Calu3 (cell line): ENCODE measurements at regions not wholly inside any gene's neighbourhood (a gene's known extent, or its start where the extent isn't known, plus 50 kb on each side); places are given as distances from the start of the nearest gene placed in this dataset.

Source experiments
- BruUV-seq: library from RNA; stranded (reverse); fragments of 400-500 nt; replicated peaks from 2 replicates; lab custom pipeline; 2021; lab: Mats Ljungman, UMichigan
- CTCF ChIA-PET: fragments of 300-600 bp; sonication (Branson Sonifier 250); formaldehyde crosslinking; loops from one replicate; lab custom pipeline; 2022; ENCODE audit warnings: antibody characterized with exemption; lab: Charles Lee
- DNase-seq: peaks from one replicate; pipeline ENCODE4 v3.0.0; 2022
- H3K27ac Mint-ChIP-seq: one replicate; pipeline ENCODE4 v1.8.0; 2022; ENCODE audit warnings: mixed read lengths; ENCODE audit not compliant: unreplicated experiment
- H3K27me3 Mint-ChIP-seq: one replicate; pipeline ENCODE4 v1.8.0; 2022; ENCODE audit warnings: mixed read lengths; ENCODE audit not compliant: unreplicated experiment
- H3K36me3 Mint-ChIP-seq: one replicate; pipeline ENCODE4 v1.8.0; 2022; ENCODE audit warnings: mild to moderate bottlenecking, moderate library complexity, mixed read lengths; ENCODE audit not compliant: insufficient read depth, unreplicated experiment
- H3K4me1 Mint-ChIP-seq: one replicate; pipeline ENCODE4 v1.8.0; 2022; ENCODE audit warnings: mild to moderate bottlenecking, low read depth, mixed read lengths; ENCODE audit not compliant: unreplicated experiment
- H3K4me3 Mint-ChIP-seq: one replicate; pipeline ENCODE4 v1.8.0; 2022; ENCODE audit warnings: mild to moderate bottlenecking, low read depth, moderate library complexity, mixed read lengths; ENCODE audit not compliant: unreplicated experiment
- H3K9me3 Mint-ChIP-seq: one replicate; pipeline ENCODE4 v1.8.0; 2022; ENCODE audit warnings: low read depth, mixed read lengths; ENCODE audit not compliant: unreplicated experiment
- intact Hi-C: fragments of 100-400 bp; cut with micrococcal nuclease; formaldehyde crosslinking; loops from one replicate; pipeline ENCODE4 v1.10.0; 2022; ENCODE audit not compliant: unreplicated experiment
- TF ChIP-seq, protein P1 (sequence below): fragments of 200-600 bp; IDR thresholded peaks from one replicate; pipeline ENCODE4 v1.8.0; 2022; ENCODE audit warnings: antibody characterized with exemption; ENCODE audit not compliant: unreplicated experiment

DNA sequence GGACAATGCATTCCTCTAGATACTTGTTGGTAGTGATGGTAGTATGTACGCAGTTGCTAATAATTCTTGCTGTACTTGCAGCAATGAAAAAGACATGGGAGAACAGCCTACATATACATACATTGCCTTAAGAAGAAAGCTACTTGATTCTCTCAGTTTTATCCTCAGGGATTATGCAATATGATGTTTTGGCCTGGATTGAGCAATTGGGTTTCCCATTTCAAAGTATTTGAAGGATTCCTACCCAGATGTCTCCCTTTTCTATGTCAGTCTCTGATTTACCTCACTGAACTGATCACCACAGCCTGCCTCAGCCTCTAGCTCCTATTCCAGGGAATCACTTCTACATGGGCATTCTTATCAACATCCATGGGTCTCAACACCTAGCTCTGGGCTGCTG, 210.1 kb upstream of the CDH10 start:
- BruUV-seq = no TSS peak
- Mint-ChIP-seq H3K27ac (no peak overlapping the region), H3K27me3 (no peaks in the 10 kb centered on the region), H3K36me3 (no peaks in the 10 kb centered on the region), H3K9me3 (peaks cover 4% of the 10 kb centered on the region), H3K4me1 (no peaks in the 10 kb centered on the region), H3K4me3 (no peak overlapping the region)
- no peak for DNase-seq
- intact Hi-C loops = no loop called here
- TF ChIP-seq, protein P1, sequence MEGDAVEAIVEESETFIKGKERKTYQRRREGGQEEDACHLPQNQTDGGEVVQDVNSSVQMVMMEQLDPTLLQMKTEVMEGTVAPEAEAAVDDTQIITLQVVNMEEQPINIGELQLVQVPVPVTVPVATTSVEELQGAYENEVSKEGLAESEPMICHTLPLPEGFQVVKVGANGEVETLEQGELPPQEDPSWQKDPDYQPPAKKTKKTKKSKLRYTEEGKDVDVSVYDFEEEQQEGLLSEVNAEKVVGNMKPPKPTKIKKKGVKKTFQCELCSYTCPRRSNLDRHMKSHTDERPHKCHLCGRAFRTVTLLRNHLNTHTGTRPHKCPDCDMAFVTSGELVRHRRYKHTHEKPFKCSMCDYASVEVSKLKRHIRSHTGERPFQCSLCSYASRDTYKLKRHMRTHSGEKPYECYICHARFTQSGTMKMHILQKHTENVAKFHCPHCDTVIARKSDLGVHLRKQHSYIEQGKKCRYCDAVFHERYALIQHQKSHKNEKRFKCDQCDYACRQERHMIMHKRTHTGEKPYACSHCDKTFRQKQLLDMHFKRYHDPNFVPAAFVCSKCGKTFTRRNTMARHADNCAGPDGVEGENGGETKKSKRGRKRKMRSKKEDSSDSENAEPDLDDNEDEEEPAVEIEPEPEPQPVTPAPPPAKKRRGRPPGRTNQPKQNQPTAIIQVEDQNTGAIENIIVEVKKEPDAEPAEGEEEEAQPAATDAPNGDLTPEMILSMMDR = no peak
- CTCF ChIA-PET = no interaction called here

DNA sequence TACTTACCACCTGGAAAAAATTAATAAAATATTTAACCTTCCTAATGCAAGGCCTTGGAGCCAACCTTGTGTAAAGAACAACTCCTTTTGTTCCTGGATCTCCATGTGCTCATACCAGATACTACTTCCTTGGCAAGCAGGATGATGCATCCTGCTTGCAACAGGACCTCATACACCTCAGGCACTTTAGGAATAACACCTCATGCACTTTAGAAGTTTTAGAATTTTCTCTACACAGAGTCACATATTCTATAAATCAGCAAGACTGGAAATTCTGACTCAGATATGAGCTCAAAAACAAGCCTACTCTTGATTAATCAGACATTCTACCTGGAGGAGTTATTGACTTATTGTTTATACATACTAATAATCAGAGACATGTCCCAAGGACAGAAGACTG, 209.6 kb upstream of the CDH10 start:
- intact Hi-C loops = no loop called here
- no TSS peak for BruUV-seq
- TF ChIP-seq, protein P1 = no peak
- peaks cover 4% of the 10 kb centered on the region for H3K9me3 Mint-ChIP-seq
- no peaks in the 10 kb centered on the region for H3K36me3 Mint-ChIP-seq
- H3K4me1 Mint-ChIP-seq = no peaks in the 10 kb centered on the region
- CTCF ChIA-PET = no interaction called here
- no peaks in the 10 kb centered on the region for H3K27me3 Mint-ChIP-seq
- H3K4me3 Mint-ChIP-seq = no peak overlapping the region
- H3K27ac Mint-ChIP-seq = no peak overlapping the region
- no peak for DNase-seq

DNA sequence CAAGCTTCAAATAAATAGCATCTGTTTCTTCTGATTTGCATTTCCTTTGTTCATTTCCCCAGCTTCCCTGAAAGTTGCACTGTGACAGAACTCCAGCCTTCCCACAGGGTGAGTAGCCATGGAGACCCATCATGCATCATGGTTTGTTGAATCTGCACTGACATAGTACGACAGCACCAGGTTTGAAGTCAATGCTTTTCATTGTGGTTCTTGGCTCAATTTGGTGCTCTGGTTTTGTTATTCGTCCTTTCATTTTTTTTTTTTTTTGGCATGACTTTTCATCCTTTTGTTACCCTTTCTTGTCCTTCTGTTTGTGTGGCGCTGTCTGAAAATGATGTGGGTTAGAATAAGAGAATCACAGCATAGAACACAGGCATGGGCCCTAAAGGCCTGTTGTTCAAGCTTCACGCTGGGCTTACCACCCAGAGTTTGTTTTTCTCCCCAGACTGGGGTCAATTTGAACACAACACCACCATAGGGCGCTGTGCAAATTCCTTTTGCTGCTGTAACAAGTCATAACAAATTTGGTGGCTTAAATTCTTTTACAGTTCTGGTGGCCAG, 206.2 kb upstream of the CDH10 start:
- intact Hi-C loops = no loop called here
- BruUV-seq = no TSS peak
- Mint-ChIP-seq H3K27ac (no peak overlapping the region), H3K4me3 (no peak overlapping the region), H3K27me3 (no peaks in the 10 kb centered on the region), H3K9me3 (peaks cover 6% of the 10 kb centered on the region), H3K4me1 (no peaks in the 10 kb centered on the region), H3K36me3 (no peaks in the 10 kb centered on the region)
- CTCF ChIA-PET = no interaction called here
- no peak for DNase-seq
- TF ChIP-seq, protein P1 = no peak

DNA sequence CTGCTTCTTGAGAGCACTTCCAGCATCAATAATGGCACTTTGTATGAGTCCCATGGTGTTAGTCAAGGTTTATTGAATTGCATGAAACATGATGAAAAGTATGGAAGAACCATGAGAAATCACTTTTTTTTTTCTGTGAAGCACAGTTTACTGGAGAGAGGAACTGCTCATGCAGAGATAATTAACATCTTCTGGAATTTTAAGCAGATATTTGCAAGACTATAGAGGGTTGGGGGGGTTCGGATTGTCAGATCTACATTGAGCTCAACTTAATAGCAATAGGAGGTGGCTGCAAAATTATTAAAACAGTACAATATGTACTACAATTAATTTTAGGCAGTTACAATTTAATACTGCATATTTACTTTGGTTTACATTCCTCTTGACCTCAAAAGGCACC, 204.4 kb upstream of the CDH10 start:
- intact Hi-C loops = no loop called here
- no peaks in the 10 kb centered on the region for H3K36me3 Mint-ChIP-seq
- no peak overlapping the region for H3K27ac Mint-ChIP-seq
- TF ChIP-seq, protein P1 = no peak
- BruUV-seq = no TSS peak
- no peaks in the 10 kb centered on the region for H3K4me1 Mint-ChIP-seq
- DNase-seq = no peak
- H3K9me3 Mint-ChIP-seq = peaks cover 3% of the 10 kb centered on the region
- H3K27me3 Mint-ChIP-seq = no peaks in the 10 kb centered on the region
- H3K4me3 Mint-ChIP-seq = no peak overlapping the region
- CTCF ChIA-PET = no interaction called here
